ENCODE measurements at regions not wholly inside any gene's neighbourhood (a gene's known extent, or its start where the extent isn't known, plus 50 kb on each side); places are given as distances from the start of the nearest gene placed in this dataset.

DNA sequence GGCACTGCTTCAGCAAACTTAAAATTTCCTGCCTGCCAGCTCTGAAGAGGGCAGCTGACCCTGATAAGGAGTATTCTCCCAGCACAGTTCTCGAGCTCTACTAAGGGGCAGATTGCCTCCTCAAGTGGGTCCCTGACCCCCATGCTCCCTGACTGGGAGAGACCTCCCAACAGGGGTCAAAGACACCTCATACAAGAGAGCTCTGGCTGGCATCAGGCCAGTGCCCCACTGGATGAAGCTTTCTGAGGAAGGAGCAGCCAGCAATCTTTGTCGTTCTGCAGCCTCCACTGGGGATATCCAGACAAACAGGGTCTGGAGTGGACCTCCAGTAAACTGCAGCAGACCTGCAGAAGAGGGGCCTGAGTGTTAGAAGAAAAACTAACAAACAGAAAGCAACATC lies 1118.3 kb upstream of the ADGRL3 start:
- no peak for DNase-seq (ENCODE audit: low read depth)
- TF ChIP-seq CTCF (IDR thresholded peaks at IDR 0.05; ENCODE audit: insufficient read depth, low read depth, low read length, missing control alignments) = no peak
- H3K4me3 ChIP-seq (ENCODE audit: low read length) = no peak overlapping the region

DNA sequence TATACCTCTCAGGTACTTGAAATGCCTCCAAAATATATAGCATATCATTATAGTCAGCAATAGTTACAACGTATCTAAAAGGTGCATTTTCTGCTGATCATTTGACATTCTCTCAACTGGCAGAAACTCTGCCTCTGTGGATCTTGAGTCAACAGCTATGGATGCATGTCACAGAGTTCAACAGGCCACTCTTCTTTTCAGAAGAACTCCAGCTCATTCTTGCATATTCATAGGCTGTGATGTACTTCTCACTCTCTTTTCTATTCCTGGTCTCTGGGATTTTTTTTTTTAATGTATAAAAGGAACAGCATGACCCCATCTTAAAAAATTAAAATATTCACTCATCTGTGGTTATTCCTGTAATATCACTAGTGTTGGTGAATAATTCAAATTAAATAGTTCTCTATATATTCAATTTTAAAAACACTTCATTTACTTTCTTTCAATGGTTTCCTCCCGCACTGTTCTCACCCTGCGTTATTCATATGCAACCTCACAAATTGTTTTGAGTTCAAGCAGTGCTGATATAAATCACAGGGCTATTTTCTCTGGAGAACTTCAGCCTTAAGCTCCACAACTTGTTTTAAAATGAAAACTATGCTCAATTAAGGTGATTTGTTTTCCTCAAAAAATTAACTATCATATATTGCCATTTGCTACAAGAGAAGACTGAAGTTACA lies 1111.2 kb upstream of the ADGRL3 start:
- no peak for TF ChIP-seq CTCF (IDR thresholded peaks at IDR 0.05; ENCODE audit: insufficient read depth, low read depth, low read length, missing control alignments)
- no peak for DNase-seq (ENCODE audit: low read depth)
- H3K4me3 ChIP-seq (ENCODE audit: low read length) = no peak overlapping the region

GRCh38 chr4:60089546-60090273 lies 1110.4 kb upstream of the ADGRL3 start:
- TF ChIP-seq CTCF (IDR thresholded peaks at IDR 0.05; ENCODE audit: insufficient read depth, low read depth, low read length, missing control alignments) = no peak
- DNase-seq (ENCODE audit: low read depth) = no peak
- H3K4me3 ChIP-seq (ENCODE audit: low read length) = no peak overlapping the region

GRCh38 chr4:60096676-60097075 lies 1103.5 kb upstream of the ADGRL3 start:
- DNase-seq (ENCODE audit: low read depth) = no peak
- no peak for TF ChIP-seq CTCF (IDR thresholded peaks at IDR 0.05; ENCODE audit: insufficient read depth, low read depth, low read length, missing control alignments)
- no peak overlapping the region for H3K4me3 ChIP-seq (ENCODE audit: low read length)

GRCh38 chr4:60116592-60116991 lies 1083.5 kb upstream of the ADGRL3 start:
- no peak for TF ChIP-seq CTCF (IDR thresholded peaks at IDR 0.05; ENCODE audit: insufficient read depth, low read depth, low read length, missing control alignments)

GRCh38 chr4:60117726-60118323 lies 1082.3 kb upstream of the ADGRL3 start:
- no peak for DNase-seq (ENCODE audit: low read depth)
- no peak for TF ChIP-seq CTCF (IDR thresholded peaks at IDR 0.05; ENCODE audit: insufficient read depth, low read depth, low read length, missing control alignments)
- no peak overlapping the region for H3K4me3 ChIP-seq (ENCODE audit: low read length)

More at GRCh38 chr4:60116592-60116991, 1083.5 kb upstream of the ADGRL3 start:
- DNase-seq (ENCODE audit: low read depth) = no peak
- no peak overlapping the region for H3K4me3 ChIP-seq (ENCODE audit: low read length)
